IMR-90 (cell line): ENCODE measurements at regions not wholly inside any gene's neighbourhood (a gene's known extent, or its start where the extent isn't known, plus 50 kb on each side); places are given as distances from the start of the nearest gene placed in this dataset.
A peak's percentile ranks its signal among the peaks of the same experiment; 100 is the strongest.

Experiments used
- ATAC-seq: fragments of 200-7000 bp; cut with Tn5 transposase; 2 replicates; pipeline ENCODE4 v1.9.1; 2020; ENCODE audit warnings: low read depth, mild to moderate bottlenecking, moderate library complexity
- BruUV-seq: library from RNA; stranded (reverse); fragments of 400-500 nt; replicated peaks from 2 replicates; lab custom pipeline; 2021; lab: Mats Ljungman, UMichigan
- CTCF ChIA-PET: fragments of 300-600 bp; formaldehyde crosslinking; extraction: SDS; loops from one replicate; lab custom pipeline; 2021; ENCODE audit warnings: antibody characterized with exemption; lab: Yijun Ruan, JAX
- POLR2A ChIA-PET: fragments of 300-600 bp; sonication (Branson Sonifier 250); formaldehyde crosslinking; loops from one replicate; lab custom pipeline; 2022; ENCODE audit warnings: antibody characterized with exemption; ENCODE audit not compliant: unreplicated experiment; lab: Charles Lee
- DNase-seq: peaks from one replicate; pipeline ENCODE4 v3.0.0; 2013
- H2AFZ ChIP-seq: replicated peaks from 2 replicates; pipeline ENCODE3; 2013; ENCODE audit warnings: low read length, mild to moderate bottlenecking; ENCODE audit not compliant: poor library complexity
- H2AK5ac ChIP-seq: 2 replicates; pipeline ENCODE4 v1.6.1; 2013; ENCODE audit warnings: low read depth, low read length, inconsistent platforms
- H2AK9ac ChIP-seq: replicated peaks from 2 replicates; pipeline ENCODE3; 2013; ENCODE audit warnings: mild to moderate bottlenecking, low read depth, low read length, moderate library complexity; ENCODE audit not compliant: poor library complexity
- H2BK120ac ChIP-seq: 2 replicates; pipeline ENCODE4 v1.6.1; 2013; ENCODE audit warnings: low read depth, low read length, inconsistent platforms
- H2BK15ac ChIP-seq: 3 replicates; pipeline ENCODE4 v1.6.1; 2013; ENCODE audit warnings: low read depth, low read length, inconsistent platforms
- H2BK20ac ChIP-seq: 2 replicates; pipeline ENCODE4 v1.6.1; 2013; ENCODE audit warnings: low read depth, mild to moderate bottlenecking, inconsistent platforms, low read length, moderate library complexity
- H2BK5ac ChIP-seq: 2 replicates; pipeline ENCODE4 v1.6.1; 2013; ENCODE audit warnings: mild to moderate bottlenecking, low read depth, low read length, inconsistent platforms; ENCODE audit not compliant: poor library complexity, severe bottlenecking
- H3K14ac ChIP-seq: replicated peaks from 2 replicates; pipeline ENCODE4 v1.6.1; 2013; ENCODE audit warnings: low read depth, low read length, inconsistent platforms
- H3K18ac ChIP-seq: 2 replicates; pipeline ENCODE4 v1.6.1; 2013; ENCODE audit warnings: low read depth, low read length, control low read depth
- H3K23ac ChIP-seq: 2 replicates; pipeline ENCODE4 v1.6.1; 2013; ENCODE audit warnings: low read depth, low read length, inconsistent platforms
- H3K27ac ChIP-seq: 2 replicates; pipeline ENCODE4 v1.5.1; 2013; ENCODE audit warnings: mild to moderate bottlenecking, control low read depth, low read length; ENCODE audit not compliant: insufficient read depth
- H3K27me3 ChIP-seq: 2 replicates; pipeline ENCODE4 v1.6.1; 2013; ENCODE audit warnings: low read length; ENCODE audit not compliant: control insufficient read depth, insufficient read depth
- H3K36me3 ChIP-seq: 2 replicates; pipeline ENCODE4 v1.6.1; 2013; ENCODE audit warnings: low read length, mixed read lengths; ENCODE audit not compliant: control insufficient read depth, insufficient read depth
- H3K4ac ChIP-seq: 2 replicates; pipeline ENCODE4 v1.6.1; 2013; ENCODE audit warnings: low read depth, low read length, inconsistent platforms
- H3K4me1 ChIP-seq: 2 replicates; pipeline ENCODE4 v1.6.1; 2013; ENCODE audit warnings: low read length, mixed read lengths; ENCODE audit not compliant: control insufficient read depth, insufficient read depth
- H3K4me2 ChIP-seq: 2 replicates; pipeline ENCODE4 v1.6.1; 2013; ENCODE audit warnings: low read depth, mild to moderate bottlenecking, control low read depth, low read length, moderate library complexity
- H3K4me3 ChIP-seq: 2 replicates; pipeline ENCODE4 v1.5.1; 2013; ENCODE audit warnings: low read depth, mild to moderate bottlenecking, control low read depth, low read length, moderate library complexity; ENCODE audit not compliant: insufficient read depth
- H3K56ac ChIP-seq: 2 replicates; pipeline ENCODE4 v1.6.1; 2013; ENCODE audit warnings: low read length, inconsistent platforms; ENCODE audit not compliant: insufficient read depth; ENCODE audit errors: extremely low read depth
- H3K79me1 ChIP-seq, 2 experiments: 2 replicates each; pipeline ENCODE4 v1.6.1; 2013; ENCODE audit warnings: low read length in 2 of 2, inconsistent platforms in 1 of 2, low read depth in 1 of 2
- H3K9ac ChIP-seq: 2 replicates; pipeline ENCODE4 v1.6.1; 2013; ENCODE audit warnings: low read depth, low read length, control low read depth
- H3K9me1 ChIP-seq: 2 replicates; pipeline ENCODE4 v1.6.1; 2013; ENCODE audit warnings: low read length, inconsistent platforms; ENCODE audit not compliant: insufficient read depth
- H3K9me3 ChIP-seq: 2 replicates; pipeline ENCODE4 v1.6.1; 2013; ENCODE audit warnings: low read length; ENCODE audit not compliant: control insufficient read depth, insufficient read depth
- H4K20me1 ChIP-seq: 2 replicates; pipeline ENCODE4 v1.6.1; 2013; ENCODE audit warnings: low read length, inconsistent platforms; ENCODE audit not compliant: insufficient read depth
- H4K5ac ChIP-seq: 2 replicates; pipeline ENCODE4 v1.6.1; 2013; ENCODE audit warnings: mild to moderate bottlenecking, low read depth, low read length, control low read depth
- H4K8ac ChIP-seq, 2 experiments: 2 replicates each; pipeline ENCODE4 v1.6.1; 2013; ENCODE audit warnings: low read depth in 2 of 2, low read length in 2 of 2, control low read depth in 1 of 2, inconsistent platforms in 1 of 2
- H4K91ac ChIP-seq: 2 replicates; pipeline ENCODE4 v1.6.1; 2013; ENCODE audit warnings: low read depth, low read length, inconsistent platforms; ENCODE audit not compliant: insufficient read depth
- CHD1 ChIP-seq: IDR thresholded peaks from 2 replicates; pipeline ENCODE4 v1.6.1; 2012; ENCODE audit warnings: low read depth, low read length, improper control_type of control experiment
- MAZ ChIP-seq: IDR thresholded peaks from 2 replicates; pipeline ENCODE4 v1.6.1; 2012; ENCODE audit warnings: low read depth, mild to moderate bottlenecking, low read length, improper control_type of control experiment, moderate library complexity, borderline replicate concordance
- RCOR1 ChIP-seq: IDR thresholded peaks from 2 replicates; pipeline ENCODE4 v1.6.1; 2012; ENCODE audit warnings: mild to moderate bottlenecking, low read length, improper control_type of control experiment; ENCODE audit not compliant: insufficient replicate concordance
- WGBS, 2 experiments: methylation state at CpG; one replicate each; pipeline versions ENCODE4 v1.1.5 to v1.1.7; 2013; ENCODE audit warnings: missing lambda C conversion rate in 2 of 2; ENCODE audit not compliant: insufficient read length in 1 of 2; ENCODE audit errors: extremely low coverage in 2 of 2; 5-methylcytosine and 5-hydroxymethylcytosine counted together
- dilution Hi-C: fragments of 300-500 bp; cut with HindIII; formaldehyde crosslinking; loops from one replicate; pipeline ENCODE4 v1.14.3; 2018; ENCODE audit warnings: low sequenced_read_pairs; ENCODE audit not compliant: unreplicated experiment
- in situ Hi-C: fragments of 300-500 bp; cut with MboI; formaldehyde crosslinking; loops from 3 replicates; pipeline ENCODE4 v1.14.3; 2019; ENCODE audit warnings: low sequenced_read_pairs, inconsistent platforms, mixed read lengths
- intact Hi-C: fragments of 100-400 bp; cut with micrococcal nuclease; formaldehyde crosslinking; loops from 2 replicates; pipeline ENCODE4 v1.10.0; 2022

GRCh38 chr13:74258961-74259360, 124.8 kb upstream of the KLF12 start:
- Histone ChIP-seq H2BK5ac (no peak overlapping the region), H3K79me1 (no peaks in the 10 kb centered on the region), H3K23ac (no peak overlapping the region), H2AK9ac (no peak overlapping the region), H3K9me1 (peaks cover 4% of the 10 kb centered on the region), H3K4me1 (peaks cover 4% of the 10 kb centered on the region), H3K36me3 (no peaks in the 10 kb centered on the region), H3K14ac (no peak overlapping the region), H2AFZ (no peak overlapping the region), H3K56ac (no peak overlapping the region), H3K27ac (no peak overlapping the region), H4K20me1 (no peaks in the 10 kb centered on the region), H3K18ac (no peak overlapping the region), H2BK120ac (no peak overlapping the region), H4K8ac (no peak overlapping the region), H3K9me3 (peaks cover 3% of the 10 kb centered on the region; the same call in 1 of the 2 replicates), H2BK15ac (0 out of 3 replicates have a peak overlapping the region, but pooled peaks have one; percentile 13), H2BK20ac (no peak overlapping the region), H3K4me3 (no peak overlapping the region), H3K4ac (no peak overlapping the region), H2AK5ac (no peak overlapping the region), H3K9ac (no peak overlapping the region), H3K4me2 (no peak overlapping the region), H3K27me3 (no peaks in the 10 kb centered on the region), H4K5ac (no peak overlapping the region), H4K91ac (no peak overlapping the region)
- ATAC-seq = no peak
- DNase-seq = no peak
- dilution Hi-C loops (no loop called here), in situ Hi-C loops (no loop called here), intact Hi-C loops (no loop called here)
- ChIA-PET CTCF (no interaction called here), POLR2A (no interaction called here)
- TF ChIP-seq RCOR1 (no peak), MAZ (no peak), CHD1 (no peak)
- BruUV-seq = no TSS peak
- 90% methylated on average over 2 of the region's 4 CpGs; no CpG with 5 or more reads in 1 of the 2 experiments for WGBS, 2 experiments
